ENCODE measurements at regions not wholly inside any gene's neighbourhood (a gene's known extent, or its start where the extent isn't known, plus 50 kb on each side); places are given as distances from the start of the nearest gene placed in this dataset.

DNA sequence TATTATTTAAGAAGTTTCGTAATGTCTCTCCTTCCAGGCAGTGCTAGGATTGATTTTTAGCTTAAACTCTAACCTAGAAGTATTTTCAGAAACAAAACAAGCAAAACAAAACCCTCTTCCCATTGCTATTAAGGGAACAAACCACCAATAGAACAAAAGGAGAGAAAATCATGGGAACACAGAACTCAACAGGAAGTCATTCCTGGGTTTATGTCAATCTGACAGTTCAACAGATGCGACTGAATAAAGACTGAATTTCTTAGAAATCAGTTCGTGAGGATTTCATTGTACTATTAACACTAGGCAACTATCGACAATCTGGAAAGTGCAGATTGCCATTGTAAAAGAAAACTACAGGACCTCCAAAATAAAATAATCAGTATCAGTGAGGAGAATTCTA is 229.1 kb upstream of the SMIM31 start:
- ChIA-PET POLR2A (no interaction called here), CTCF (no interaction called here)
- Histone ChIP-seq H3K4me1 (ENCODE audit: control insufficient read depth, insufficient read depth, low read length) (no peaks in the 10 kb centered on the region), H3K9me3 (ENCODE audit: control insufficient read depth, insufficient read depth, low read depth, low read length) (no peaks in the 10 kb centered on the region), H3K36me3 (ENCODE audit: control insufficient read depth in 2 of 2, insufficient read depth in 1 of 2, low read length in 2 of 2) (no peaks in the 10 kb centered on the region), H3K27ac (ENCODE audit: extremely low read depth, low read depth, low read length) (no peak overlapping the region), H3K4me3 (ENCODE audit: low read depth, low read length) (no peak overlapping the region)
- TF ChIP-seq, protein P1, sequence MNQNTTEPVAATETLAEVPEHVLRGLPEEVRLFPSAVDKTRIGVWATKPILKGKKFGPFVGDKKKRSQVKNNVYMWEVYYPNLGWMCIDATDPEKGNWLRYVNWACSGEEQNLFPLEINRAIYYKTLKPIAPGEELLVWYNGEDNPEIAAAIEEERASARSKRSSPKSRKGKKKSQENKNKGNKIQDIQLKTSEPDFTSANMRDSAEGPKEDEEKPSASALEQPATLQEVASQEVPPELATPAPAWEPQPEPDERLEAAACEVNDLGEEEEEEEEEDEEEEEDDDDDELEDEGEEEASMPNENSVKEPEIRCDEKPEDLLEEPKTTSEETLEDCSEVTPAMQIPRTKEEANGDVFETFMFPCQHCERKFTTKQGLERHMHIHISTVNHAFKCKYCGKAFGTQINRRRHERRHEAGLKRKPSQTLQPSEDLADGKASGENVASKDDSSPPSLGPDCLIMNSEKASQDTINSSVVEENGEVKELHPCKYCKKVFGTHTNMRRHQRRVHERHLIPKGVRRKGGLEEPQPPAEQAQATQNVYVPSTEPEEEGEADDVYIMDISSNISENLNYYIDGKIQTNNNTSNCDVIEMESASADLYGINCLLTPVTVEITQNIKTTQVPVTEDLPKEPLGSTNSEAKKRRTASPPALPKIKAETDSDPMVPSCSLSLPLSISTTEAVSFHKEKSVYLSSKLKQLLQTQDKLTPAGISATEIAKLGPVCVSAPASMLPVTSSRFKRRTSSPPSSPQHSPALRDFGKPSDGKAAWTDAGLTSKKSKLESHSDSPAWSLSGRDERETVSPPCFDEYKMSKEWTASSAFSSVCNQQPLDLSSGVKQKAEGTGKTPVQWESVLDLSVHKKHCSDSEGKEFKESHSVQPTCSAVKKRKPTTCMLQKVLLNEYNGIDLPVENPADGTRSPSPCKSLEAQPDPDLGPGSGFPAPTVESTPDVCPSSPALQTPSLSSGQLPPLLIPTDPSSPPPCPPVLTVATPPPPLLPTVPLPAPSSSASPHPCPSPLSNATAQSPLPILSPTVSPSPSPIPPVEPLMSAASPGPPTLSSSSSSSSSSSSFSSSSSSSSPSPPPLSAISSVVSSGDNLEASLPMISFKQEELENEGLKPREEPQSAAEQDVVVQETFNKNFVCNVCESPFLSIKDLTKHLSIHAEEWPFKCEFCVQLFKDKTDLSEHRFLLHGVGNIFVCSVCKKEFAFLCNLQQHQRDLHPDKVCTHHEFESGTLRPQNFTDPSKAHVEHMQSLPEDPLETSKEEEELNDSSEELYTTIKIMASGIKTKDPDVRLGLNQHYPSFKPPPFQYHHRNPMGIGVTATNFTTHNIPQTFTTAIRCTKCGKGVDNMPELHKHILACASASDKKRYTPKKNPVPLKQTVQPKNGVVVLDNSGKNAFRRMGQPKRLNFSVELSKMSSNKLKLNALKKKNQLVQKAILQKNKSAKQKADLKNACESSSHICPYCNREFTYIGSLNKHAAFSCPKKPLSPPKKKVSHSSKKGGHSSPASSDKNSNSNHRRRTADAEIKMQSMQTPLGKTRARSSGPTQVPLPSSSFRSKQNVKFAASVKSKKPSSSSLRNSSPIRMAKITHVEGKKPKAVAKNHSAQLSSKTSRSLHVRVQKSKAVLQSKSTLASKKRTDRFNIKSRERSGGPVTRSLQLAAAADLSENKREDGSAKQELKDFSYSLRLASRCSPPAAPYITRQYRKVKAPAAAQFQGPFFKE (tag by site-specific recombination; IDR thresholded peaks at IDR 0.05; ENCODE audit: borderline replicate concordance): no peak
- TF ChIP-seq ZNF830 (tag by site-specific recombination; IDR thresholded peaks at IDR 0.05; ENCODE audit: low read depth) (no peak), KLF9 (tag by site-specific recombination; IDR thresholded peaks at IDR 0.05; ENCODE audit: low read depth) (no peak), SCRT1 (tag by site-specific recombination; IDR thresholded peaks at IDR 0.05; ENCODE audit: borderline replicate concordance) (no peak), ZNF335 (tag by site-specific recombination; conservative IDR thresholded peaks at IDR 0.05) (no peak), ZIC2 (tag by site-specific recombination; IDR thresholded peaks at IDR 0.05) (no peak), ZNF354C (tag by site-specific recombination; IDR thresholded peaks at IDR 0.05; ENCODE audit: borderline replicate concordance, low read depth) (no peak), ZFP41 (tag by site-specific recombination; IDR thresholded peaks at IDR 0.05; ENCODE audit: borderline replicate concordance) (no peak), ZBTB7A (tag by site-specific recombination; IDR thresholded peaks at IDR 0.05; ENCODE audit: low read depth) (no peak), ZBTB8A (tag by site-specific recombination; IDR thresholded peaks at IDR 0.05) (no peak), REPIN1 (tag by site-specific recombination; IDR thresholded peaks at IDR 0.05; ENCODE audit: low read depth) (no peak)
- TF ChIP-seq, protein P2, sequence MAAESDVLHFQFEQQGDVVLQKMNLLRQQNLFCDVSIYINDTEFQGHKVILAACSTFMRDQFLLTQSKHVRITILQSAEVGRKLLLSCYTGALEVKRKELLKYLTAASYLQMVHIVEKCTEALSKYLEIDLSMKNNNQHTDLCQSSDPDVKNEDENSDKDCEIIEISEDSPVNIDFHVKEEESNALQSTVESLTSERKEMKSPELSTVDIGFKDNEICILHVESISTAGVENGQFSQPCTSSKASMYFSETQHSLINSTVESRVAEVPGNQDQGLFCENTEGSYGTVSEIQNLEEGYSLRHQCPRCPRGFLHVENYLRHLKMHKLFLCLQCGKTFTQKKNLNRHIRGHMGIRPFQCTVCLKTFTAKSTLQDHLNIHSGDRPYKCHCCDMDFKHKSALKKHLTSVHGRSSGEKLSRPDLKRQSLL (tag by site-specific recombination; IDR thresholded peaks at IDR 0.05): no peak

DNA sequence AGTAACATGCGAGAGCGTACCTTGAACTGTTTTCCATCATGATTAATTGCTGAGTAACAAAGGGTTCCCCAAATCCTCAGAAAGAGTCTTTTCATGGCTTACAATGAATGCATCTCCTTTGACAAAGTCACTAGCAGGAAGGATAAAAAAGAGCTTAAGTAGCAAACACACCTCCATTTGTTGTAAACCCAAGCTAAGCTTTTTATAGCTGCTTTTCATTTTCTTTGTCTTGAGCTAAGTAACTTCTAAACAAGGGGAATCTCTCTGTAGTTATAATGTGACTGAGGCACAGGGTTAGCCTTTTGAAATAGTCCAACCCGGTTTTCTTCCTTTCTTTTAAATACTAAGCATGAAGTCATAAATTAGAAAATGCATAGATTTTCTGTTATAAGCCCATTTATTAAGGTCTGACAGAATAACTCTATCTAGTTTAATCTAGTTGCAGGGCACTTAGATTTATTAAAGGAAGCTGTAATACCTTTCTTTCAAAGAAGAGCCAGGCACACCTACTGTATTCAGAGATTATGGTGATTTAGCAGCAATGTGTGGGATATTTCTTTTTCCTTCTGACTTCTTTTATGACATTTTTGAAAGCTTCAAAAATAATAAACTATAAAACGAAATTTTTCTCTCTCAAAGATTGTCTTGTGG is 226.9 kb upstream of the SMIM31 start:
- CTCF ChIA-PET: no interaction called here
- TF ChIP-seq HOXC10 (CRISPR knock-in tag; IDR thresholded peaks at IDR 0.05) (no peak), ZNF561 (tag by site-specific recombination; IDR thresholded peaks at IDR 0.05; ENCODE audit: borderline replicate concordance) (no peak), TRIM28 (IDR thresholded peaks at IDR 0.05; ENCODE audit: borderline replicate concordance, low read length) (no peak), ZNF621 (tag by site-specific recombination; IDR thresholded peaks at IDR 0.05) (no peak)
- H3K9me3 ChIP-seq (ENCODE audit: control insufficient read depth, insufficient read depth, low read depth, low read length): no peaks in the 10 kb centered on the region
- H3K27ac ChIP-seq (ENCODE audit: extremely low read depth, low read depth, low read length): no peak overlapping the region
- POLR2A ChIA-PET: no interaction called here
- no peak overlapping the region for H3K4me3 ChIP-seq (ENCODE audit: low read depth, low read length)
- H3K4me1 ChIP-seq (ENCODE audit: control insufficient read depth, insufficient read depth, low read length): no peaks in the 10 kb centered on the region
- no peaks in the 10 kb centered on the region for H3K36me3 ChIP-seq (ENCODE audit: control insufficient read depth in 2 of 2, insufficient read depth in 1 of 2, low read length in 2 of 2)
